Lower leg skin (tissue), 3 donors: ENCODE measurements at regions not wholly inside any gene's neighbourhood (a gene's known extent, or its start where the extent isn't known, plus 50 kb on each side); places are given as distances from the start of the nearest gene placed in this dataset.

Experiments
- POLR2A ChIP-seq, 2 donors: fragments of 450-650 bp; IDR thresholded peaks; one replicate each; pipeline ENCODE4 v1.6.1; 2016 to 2017; ENCODE audit warnings: antibody characterized with exemption in 2 of 2, mild to moderate bottlenecking in 1 of 2, moderate library complexity in 1 of 2
- TF ChIP-seq, protein P1 (sequence below), 3 donors: fragments of 450-650 bp; IDR thresholded peaks; one replicate each; pipeline ENCODE4 v1.5.1; 2016; ENCODE audit warnings: antibody characterized with exemption in 3 of 3, mild to moderate bottlenecking in 3 of 3, moderate library complexity in 2 of 3

DNA sequence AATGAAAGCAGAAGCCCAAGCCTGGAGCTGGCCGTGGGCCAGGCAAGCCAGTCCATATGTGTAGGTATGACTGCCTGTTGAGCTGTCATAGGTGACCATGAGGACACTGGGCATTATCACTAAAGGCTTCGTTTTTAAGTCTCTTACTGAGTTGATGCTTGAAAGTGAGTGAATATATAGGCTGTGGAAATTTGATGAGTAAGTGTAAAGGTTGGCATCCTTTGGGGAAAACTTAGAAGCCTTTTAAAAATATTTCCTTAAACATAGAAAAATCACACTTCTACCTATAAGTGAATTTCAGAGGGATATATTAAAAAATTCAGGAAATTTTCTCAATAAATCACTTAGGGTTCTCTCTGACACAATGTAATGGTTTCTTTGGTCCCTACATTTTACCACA is 396.5 kb downstream of the FOXG1 start:
- TF ChIP-seq, protein P1, sequence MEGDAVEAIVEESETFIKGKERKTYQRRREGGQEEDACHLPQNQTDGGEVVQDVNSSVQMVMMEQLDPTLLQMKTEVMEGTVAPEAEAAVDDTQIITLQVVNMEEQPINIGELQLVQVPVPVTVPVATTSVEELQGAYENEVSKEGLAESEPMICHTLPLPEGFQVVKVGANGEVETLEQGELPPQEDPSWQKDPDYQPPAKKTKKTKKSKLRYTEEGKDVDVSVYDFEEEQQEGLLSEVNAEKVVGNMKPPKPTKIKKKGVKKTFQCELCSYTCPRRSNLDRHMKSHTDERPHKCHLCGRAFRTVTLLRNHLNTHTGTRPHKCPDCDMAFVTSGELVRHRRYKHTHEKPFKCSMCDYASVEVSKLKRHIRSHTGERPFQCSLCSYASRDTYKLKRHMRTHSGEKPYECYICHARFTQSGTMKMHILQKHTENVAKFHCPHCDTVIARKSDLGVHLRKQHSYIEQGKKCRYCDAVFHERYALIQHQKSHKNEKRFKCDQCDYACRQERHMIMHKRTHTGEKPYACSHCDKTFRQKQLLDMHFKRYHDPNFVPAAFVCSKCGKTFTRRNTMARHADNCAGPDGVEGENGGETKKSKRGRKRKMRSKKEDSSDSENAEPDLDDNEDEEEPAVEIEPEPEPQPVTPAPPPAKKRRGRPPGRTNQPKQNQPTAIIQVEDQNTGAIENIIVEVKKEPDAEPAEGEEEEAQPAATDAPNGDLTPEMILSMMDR (IDR thresholded peaks at IDR 0.05) = no peak
- no peak for TF ChIP-seq POLR2A (IDR thresholded peaks at IDR 0.05)
